OCI-M2 (cell line): ENCODE measurements at regions not wholly inside any gene's neighbourhood (a gene's known extent, or its start where the extent isn't known, plus 50 kb on each side); places are given as distances from the start of the nearest gene placed in this dataset.
"Not testable (repeated sequence)": the region's sequence is repeated elsewhere in the genome, so short reads cannot be mapped to it uniquely, and the experiment has no call there.

ENCODE experiments used
- DNase-seq: peaks from one replicate; lab custom pipeline; 2025; ENCODE audit not compliant: unreplicated experiment; lab: John Stamatoyannopoulos, UW

- DNase-seq, result no peak
Observed at GRCh38 chr4:181830404-181831035, 412.7 kb upstream of the TENM3 start.

GRCh38 chr4:181834071-181834470 is 409.1 kb upstream of the TENM3 start:
- DNase-seq, result no peak

GRCh38 chr4:181835348-181835747 is 407.9 kb upstream of the TENM3 start:
- no peak for DNase-seq

- DNase-seq, result no peak
Observed at GRCh38 chr4:181838253-181838652, 404.9 kb upstream of the TENM3 start.

GRCh38 chr4:181843797-181844196 is 399.4 kb upstream of the TENM3 start:
- not testable (repeated sequence) for DNase-seq

GRCh38 chr4:181845617-181846016 is 397.6 kb upstream of the TENM3 start:
- DNase-seq, result no peak

GRCh38 chr4:181846934-181847333 is 396.3 kb upstream of the TENM3 start:
- no peak for DNase-seq

- DNase-seq, result no peak
Observed at GRCh38 chr4:181848357-181848756, 394.8 kb upstream of the TENM3 start.

GRCh38 chr4:181849472-181849871 is 393.7 kb upstream of the TENM3 start:
- DNase-seq, result no peak

- DNase-seq, result no peak
Observed at GRCh38 chr4:181853881-181854511, 389.2 kb upstream of the TENM3 start.

GRCh38 chr4:181855307-181855706 is 387.9 kb upstream of the TENM3 start:
- no peak for DNase-seq

GRCh38 chr4:181857471-181857870 is 385.7 kb upstream of the TENM3 start:
- DNase-seq, result not testable (repeated sequence)

- DNase-seq, result no peak
Observed at GRCh38 chr4:181858741-181859140, 384.5 kb upstream of the TENM3 start.

GRCh38 chr4:181859439-181859838 is 383.8 kb upstream of the TENM3 start:
- no peak for DNase-seq

GRCh38 chr4:181860157-181860556 is 383.0 kb upstream of the TENM3 start:
- DNase-seq, result no peak

- no peak for DNase-seq
Observed at GRCh38 chr4:181860668-181861067, 382.5 kb upstream of the TENM3 start.

- no peak for DNase-seq
Observed at GRCh38 chr4:181863856-181864255, 379.3 kb upstream of the TENM3 start.

- no peak for DNase-seq
Observed at GRCh38 chr4:181870326-181870725, 372.9 kb upstream of the TENM3 start.

GRCh38 chr4:181874602-181875001 is 368.6 kb upstream of the TENM3 start:
- no peak for DNase-seq

GRCh38 chr4:181877329-181877848 is 365.8 kb upstream of the TENM3 start:
- DNase-seq, result no peak

GRCh38 chr4:181890031-181890430 is 353.2 kb upstream of the TENM3 start:
- no peak for DNase-seq

GRCh38 chr4:181890911-181891310 is 352.3 kb upstream of the TENM3 start:
- DNase-seq, result no peak

GRCh38 chr4:181896614-181897013 is 346.6 kb upstream of the TENM3 start:
- DNase-seq, result no peak
